Lung (tissue), 11 donors: ENCODE measurements at regions not wholly inside any gene's neighbourhood (a gene's known extent, or its start where the extent isn't known, plus 50 kb on each side); places are given as distances from the start of the nearest gene placed in this dataset.

ENCODE experiments used
- ATAC-seq: fragments of 200-7000 bp; cut with Tn5 transposase; one replicate; pipeline ENCODE4 v1.9.1; 2020; ENCODE audit warnings: moderate number of reproducible peaks; ENCODE audit not compliant: insufficient read depth, low FRiP score
- DNase-seq, 3 donors: peaks; one replicate each; pipeline ENCODE4 v3.0.0-alpha.2; 2013 to 2017
- H3K27ac ChIP-seq, 2 donors: one replicate each; pipeline ENCODE4 v1.5.1; 2013; ENCODE audit warnings: mild to moderate bottlenecking in 2 of 2, moderate library complexity in 2 of 2, control low read depth in 1 of 2, inconsistent platforms in 1 of 2, low read depth in 1 of 2, low read length in 1 of 2
- H3K27me3 ChIP-seq, 3 donors: one replicate each; pipeline ENCODE4 v1.5.1; 2013; ENCODE audit warnings: low read length in 2 of 3; ENCODE audit not compliant: control insufficient read depth in 3 of 3, insufficient read depth in 3 of 3
- H3K36me3 ChIP-seq, 4 donors: one replicate each; pipeline ENCODE4 v1.5.1; 2013; ENCODE audit warnings: low read length in 4 of 4, mild to moderate bottlenecking in 1 of 4, moderate library complexity in 1 of 4; ENCODE audit not compliant: control insufficient read depth in 4 of 4, insufficient read depth in 4 of 4
- H3K4me1 ChIP-seq, 5 donors: one replicate each; pipeline ENCODE4 v1.5.1; 2013; ENCODE audit warnings: low read length in 5 of 5, mild to moderate bottlenecking in 2 of 5, moderate library complexity in 1 of 5; ENCODE audit not compliant: control insufficient read depth in 5 of 5, insufficient read depth in 5 of 5
- H3K4me3 ChIP-seq: one replicate; pipeline ENCODE4 v1.5.1; 2013; ENCODE audit warnings: mild to moderate bottlenecking, control low read depth, moderate library complexity
- H3K9ac ChIP-seq, 2 donors: one replicate each; pipeline ENCODE4 v1.5.1; 2013; ENCODE audit warnings: low read length in 2 of 2, control low read depth in 1 of 2; ENCODE audit not compliant: insufficient read depth in 1 of 2
- H3K9me3 ChIP-seq, 4 donors: one replicate each; pipeline ENCODE4 v1.5.1; 2013; ENCODE audit warnings: low read length in 3 of 4, mild to moderate bottlenecking in 1 of 4, moderate library complexity in 1 of 4; ENCODE audit not compliant: control insufficient read depth in 4 of 4, insufficient read depth in 3 of 4
- CTCF ChIP-seq: IDR thresholded peaks from 2 replicates; pipeline ENCODE4 v1.5.1; 2012; ENCODE audit warnings: mild to moderate bottlenecking; ENCODE audit errors: control extremely low read depth, extremely low read depth
- WGBS, 2 donors: extraction: QIAGEN DNeasy Blood & Tissue Kit; methylation state at CpG; one replicate each; pipeline ENCODE4 v1.1.7; 2013; 5-methylcytosine and 5-hydroxymethylcytosine counted together
- donor health status: control.
- donor health status: control.
- donor health status: Bipolar disorder and iron deficiency.
- donor health status: healthy.
- donor health status: DM: yes; HTN: yes; CAD: no.

- no peak for ATAC-seq
- peaks cover 0 to 6% (median 2%) of the 10 kb centered on the region in 5 donors for H3K4me1 ChIP-seq
- no peak for TF ChIP-seq CTCF
- no peaks in the 10 kb centered on the region for H3K36me3 ChIP-seq
- H3K9ac ChIP-seq, result no peak overlapping the region
- no peaks in the 10 kb centered on the region for H3K27me3 ChIP-seq
- H3K27ac ChIP-seq, result no peak overlapping the region
- no peak for DNase-seq
- H3K9me3 ChIP-seq, result no peaks in the 10 kb centered on the region
- 79 to 85% methylated on average over 1 of the region's 1 CpG for WGBS, 2 donors
- H3K4me3 ChIP-seq, result no peak overlapping the region
Observed at GRCh38 chr1:232452736-232453440, 177.0 kb downstream of the SIPA1L2 start.

- WGBS, 2 donors, result 62 to 72% methylated on average over 3 of the region's 3 CpGs
- no peak overlapping the region for H3K9ac ChIP-seq
- no peak for DNase-seq
- H3K36me3 ChIP-seq, result no peaks in the 10 kb centered on the region
- H3K27ac ChIP-seq, result no peak overlapping the region
- H3K27me3 ChIP-seq, result no peaks in the 10 kb centered on the region
- H3K4me1 ChIP-seq, result peaks cover 0 to 4% (median 2%) of the 10 kb centered on the region in 5 donors
- H3K9me3 ChIP-seq, result no peaks in the 10 kb centered on the region
- no peak overlapping the region for H3K4me3 ChIP-seq
- TF ChIP-seq CTCF, result no peak
- ATAC-seq, result no peak
Observed at GRCh38 chr1:232452117-232452516, 177.8 kb downstream of the SIPA1L2 start.

DNA sequence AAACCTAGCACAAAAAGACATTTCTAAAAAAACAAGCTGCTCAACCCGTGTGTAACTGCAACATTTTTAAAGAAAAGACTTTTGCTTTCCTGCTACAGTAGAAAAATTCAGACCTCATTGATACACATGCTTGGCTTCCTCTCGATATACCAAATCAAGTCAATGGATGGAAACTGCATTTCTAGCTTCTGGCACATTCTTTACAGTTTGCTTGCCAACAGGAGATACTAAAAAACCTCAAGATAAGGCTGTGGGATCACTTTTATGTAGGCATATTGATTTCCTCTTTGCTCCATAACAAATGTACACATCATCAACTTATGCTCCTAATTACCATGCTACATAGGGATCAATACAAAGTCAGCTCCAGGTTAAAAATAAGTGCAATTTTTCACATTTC, 178.4 kb downstream of the SIPA1L2 start:
- no peaks in the 10 kb centered on the region for H3K27me3 ChIP-seq
- WGBS, 2 donors, result 87 to 89% methylated on average over 2 of the region's 2 CpGs
- no peaks in the 10 kb centered on the region for H3K9me3 ChIP-seq

More for the DNA sequence above, 178.4 kb downstream of the SIPA1L2 start:
- Histone ChIP-seq H3K27ac (no peak overlapping the region), H3K4me1 (peaks cover 0 to 4% (median 2%) of the 10 kb centered on the region in 5 donors), H3K36me3 (no peaks in the 10 kb centered on the region), H3K9ac (no peak overlapping the region), H3K4me3 (no peak overlapping the region)
- TF ChIP-seq CTCF, result no peak
- DNase-seq (no peak), ATAC-seq (no peak)
